ENCODE measurements at regions not wholly inside any gene's neighbourhood (a gene's known extent, or its start where the extent isn't known, plus 50 kb on each side); places are given as distances from the start of the nearest gene placed in this dataset.

GRCh38 chr3:30551927-30552326, 54.5 kb upstream of the TGFBR2 start:
- Histone ChIP-seq H3K4me2 (ENCODE audit: control insufficient read depth, extremely low read depth, insufficient read depth, low read depth, low read length) (no peak overlapping the region), H3K4me3 (ENCODE audit: control insufficient read depth in 2 of 3, extremely low read depth in 1 of 3, insufficient read depth in 2 of 3, low read depth in 1 of 3, low read length in 3 of 3) (no peak overlapping the region), H3K4me1 (ENCODE audit: control insufficient read depth, extremely low read depth, insufficient read depth, low read length) (peaks cover 17% of the 10 kb centered on the region), H3K9ac (ENCODE audit: control insufficient read depth, extremely low read depth, insufficient read depth, low read length) (no peak overlapping the region), H3K9me1 (ENCODE audit: control insufficient read depth, extremely low read depth, insufficient read depth, low read length) (no peaks in the 10 kb centered on the region), H4K20me1 (ENCODE audit: control insufficient read depth, extremely low read depth, insufficient read depth, low read length) (no peaks in the 10 kb centered on the region), H3K27ac (ENCODE audit: control insufficient read depth, insufficient read depth, low read length) (no peak overlapping the region), H3K27me3 (ENCODE audit: control insufficient read depth, extremely low read depth, insufficient read depth, low read length) (no peaks in the 10 kb centered on the region), H3K79me2 (ENCODE audit: control insufficient read depth, insufficient read depth, low read length) (no peaks in the 10 kb centered on the region), H3K9me3 (ENCODE audit: control insufficient read depth, low read depth, low read length) (no peaks in the 10 kb centered on the region), H2AFZ (ENCODE audit: control insufficient read depth, low read length) (no peak overlapping the region), H3K36me3 (ENCODE audit: control insufficient read depth in 2 of 2, extremely low read depth in 1 of 2, insufficient read depth in 2 of 2, low read length in 2 of 2) (no peaks in the 10 kb centered on the region)
- dilution Hi-C loops (cut with MboI; ENCODE audit: extremely low pct_ligation_motif_present, low sequenced_read_pairs): no loop called here
- DNase-seq (ENCODE audit: low read depth, low spot score) (no peak), FAIRE-seq (no peak)
- TF ChIP-seq CTCF (optimal IDR thresholded peaks at IDR 0.05 in 1 of 3, IDR thresholded peaks at IDR 0.05 in 1 of 3, conservative IDR thresholded peaks at IDR 0.05 in 1 of 3; ENCODE audit: extremely low read depth in 1 of 3, insufficient read depth in 2 of 3, low read length in 3 of 3): no peak
- TF ChIP-seq EZH2 (IDR thresholded peaks at IDR 0.05; ENCODE audit: low read length): no peak

GRCh38 chr3:30553641-30554316, 52.6 kb upstream of the TGFBR2 start:
- DNase-seq (ENCODE audit: low read depth, low spot score) (no peak), FAIRE-seq (no peak)
- Histone ChIP-seq H3K27ac (ENCODE audit: control insufficient read depth, insufficient read depth, low read length) (no peak overlapping the region), H2AFZ (ENCODE audit: control insufficient read depth, low read length) (no peak overlapping the region), H3K4me3 (ENCODE audit: control insufficient read depth in 2 of 3, extremely low read depth in 1 of 3, insufficient read depth in 2 of 3, low read depth in 1 of 3, low read length in 3 of 3) (no peak overlapping the region), H3K36me3 (ENCODE audit: control insufficient read depth in 2 of 2, extremely low read depth in 1 of 2, insufficient read depth in 2 of 2, low read length in 2 of 2) (no peaks in the 10 kb centered on the region), H3K9ac (ENCODE audit: control insufficient read depth, extremely low read depth, insufficient read depth, low read length) (no peak overlapping the region), H3K4me1 (ENCODE audit: control insufficient read depth, extremely low read depth, insufficient read depth, low read length) (peaks cover 9% of the 10 kb centered on the region), H3K9me1 (ENCODE audit: control insufficient read depth, extremely low read depth, insufficient read depth, low read length) (no peaks in the 10 kb centered on the region), H4K20me1 (ENCODE audit: control insufficient read depth, extremely low read depth, insufficient read depth, low read length) (no peaks in the 10 kb centered on the region), H3K79me2 (ENCODE audit: control insufficient read depth, insufficient read depth, low read length) (no peaks in the 10 kb centered on the region), H3K9me3 (ENCODE audit: control insufficient read depth, low read depth, low read length) (no peaks in the 10 kb centered on the region), H3K4me2 (ENCODE audit: control insufficient read depth, extremely low read depth, insufficient read depth, low read depth, low read length) (no peak overlapping the region), H3K27me3 (ENCODE audit: control insufficient read depth, extremely low read depth, insufficient read depth, low read length) (no peaks in the 10 kb centered on the region)
- TF ChIP-seq EZH2 (IDR thresholded peaks at IDR 0.05; ENCODE audit: low read length) (no peak), CTCF (optimal IDR thresholded peaks at IDR 0.05 in 1 of 3, IDR thresholded peaks at IDR 0.05 in 1 of 3, conservative IDR thresholded peaks at IDR 0.05 in 1 of 3; ENCODE audit: extremely low read depth in 1 of 3, insufficient read depth in 2 of 3, low read length in 3 of 3) (no peak)
- dilution Hi-C loops (cut with MboI; ENCODE audit: extremely low pct_ligation_motif_present, low sequenced_read_pairs): no loop called here
